GF-D8 (cell line): ENCODE measurements at regions not wholly inside any gene's neighbourhood (a gene's known extent, or its start where the extent isn't known, plus 50 kb on each side); places are given as distances from the start of the nearest gene placed in this dataset.
"Not testable (repeated sequence)": the region's sequence is repeated elsewhere in the genome, so short reads cannot be mapped to it uniquely, and the experiment has no call there.

Experiments used
- DNase-seq: peaks from one replicate; lab custom pipeline; 2025; lab: John Stamatoyannopoulos, UW

GRCh38 chr5:96171973-96172372 is 210.3 kb upstream of the ELL2 start:
- DNase-seq = not testable (repeated sequence)

GRCh38 chr5:96170481-96171125 is 209.0 kb upstream of the ELL2 start:
- DNase-seq = not testable (repeated sequence)

DNA sequence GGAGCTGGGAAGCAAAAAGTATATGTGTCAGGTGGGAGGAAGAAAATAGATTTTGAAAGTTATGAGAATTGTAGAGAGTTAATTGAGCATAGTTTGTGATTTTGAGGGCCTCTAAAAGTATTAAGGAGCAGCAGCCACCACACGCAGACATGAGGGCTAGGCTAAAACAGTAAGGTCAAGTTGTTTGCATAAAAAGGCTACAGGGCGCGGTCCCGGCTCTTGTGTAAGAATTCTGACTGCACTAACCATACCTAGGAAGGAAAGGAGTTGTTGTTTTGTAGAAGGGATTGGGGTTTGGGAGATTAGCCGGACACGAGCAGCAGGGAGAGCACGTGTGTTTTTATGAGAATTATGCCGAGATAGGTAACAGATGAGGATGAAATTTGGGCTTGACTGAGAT is 207.2 kb upstream of the ELL2 start:
- DNase-seq = not testable (repeated sequence)

DNA sequence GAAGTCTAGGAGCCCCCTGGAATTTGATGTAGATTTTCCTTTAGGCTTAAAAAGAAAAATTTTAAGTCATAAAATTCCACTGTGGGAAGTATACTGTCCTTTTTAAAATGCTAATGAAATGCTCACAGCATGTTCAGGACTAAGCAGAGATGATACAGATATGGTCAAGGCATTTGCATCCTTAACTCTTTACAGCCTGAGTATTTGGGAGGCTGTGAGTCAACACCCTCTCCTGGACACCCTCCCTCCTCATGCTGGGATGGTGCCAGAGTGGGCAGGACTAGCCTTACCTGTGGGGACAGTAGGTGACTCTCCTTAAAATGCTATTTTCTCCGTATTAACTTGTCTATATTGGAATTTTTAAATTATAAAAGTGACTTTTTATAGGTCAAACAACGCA is 197.4 kb upstream of the ELL2 start:
- no peak for DNase-seq

DNA sequence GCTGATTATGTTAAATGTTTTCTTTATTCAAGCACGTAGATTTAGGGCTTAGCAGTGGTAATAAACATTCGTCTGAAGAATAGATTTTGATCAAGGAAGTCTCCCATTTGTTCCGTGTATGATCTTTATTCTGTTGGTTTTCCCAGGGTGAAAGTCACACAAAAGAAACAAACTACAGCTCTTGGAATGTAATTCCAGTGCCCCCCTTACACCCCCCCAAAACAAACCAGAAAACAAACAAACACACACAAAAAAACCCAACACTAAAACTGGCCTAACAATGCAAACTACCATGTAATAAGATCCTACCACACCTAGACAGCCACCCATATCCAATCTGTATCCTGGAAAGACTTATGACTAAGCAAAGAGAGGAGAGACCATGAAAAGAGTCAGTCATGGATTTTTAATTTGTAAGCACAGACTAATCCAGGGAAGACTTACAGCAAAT is 196.2 kb upstream of the ELL2 start:
- no peak for DNase-seq

DNA sequence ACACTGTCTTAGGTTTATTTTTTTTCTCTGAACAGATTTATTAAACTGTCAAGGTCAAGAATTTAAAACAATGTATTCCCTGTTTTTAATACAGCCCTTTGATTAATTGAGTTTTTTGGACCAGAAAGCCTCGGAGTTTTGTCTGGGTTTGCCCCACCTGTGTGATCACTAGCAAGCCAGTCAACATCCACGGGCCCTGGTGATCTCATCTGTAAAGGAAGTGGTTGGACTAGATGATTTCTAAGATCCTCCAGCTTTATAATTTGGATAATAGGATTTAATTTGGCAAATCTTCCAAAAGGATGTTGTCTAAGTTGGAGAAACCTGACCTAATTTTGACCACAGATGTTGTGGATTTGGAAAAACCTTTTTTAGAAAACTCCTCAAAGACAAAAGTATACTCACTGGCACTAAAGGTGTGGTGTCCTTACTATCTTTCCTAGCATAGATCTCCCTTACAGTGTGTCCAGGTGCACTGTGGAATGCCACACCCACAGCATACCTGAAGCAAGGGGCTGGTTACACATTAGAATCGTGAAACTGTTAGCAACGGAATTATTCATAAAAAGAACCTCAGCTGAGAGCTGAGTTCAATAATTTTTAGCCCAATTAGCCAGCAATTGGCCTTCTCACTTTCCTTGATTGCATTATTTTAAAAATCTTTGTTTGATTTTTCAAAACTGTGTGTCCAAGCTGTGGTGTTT is 195.6 kb upstream of the ELL2 start:
- no peak for DNase-seq

DNA sequence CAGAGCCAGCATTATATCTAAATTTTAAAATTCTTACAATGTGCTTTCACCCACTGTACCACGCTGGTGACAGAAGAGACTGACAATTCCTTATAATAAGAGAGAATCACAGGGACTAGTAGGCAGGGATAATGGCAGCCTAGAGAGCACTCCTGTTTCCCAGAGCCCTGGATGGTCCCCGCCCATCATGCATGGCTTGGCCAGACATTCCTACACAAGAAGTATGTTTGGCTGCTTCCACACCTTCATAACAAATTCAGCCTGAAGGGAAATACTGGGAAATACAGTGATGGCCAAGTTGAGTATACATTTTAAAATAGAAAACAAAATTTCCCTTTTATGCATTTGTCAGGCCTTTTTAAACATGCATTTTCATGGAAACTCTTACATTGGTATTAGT is 193.5 kb upstream of the ELL2 start:
- DNase-seq = no peak

GRCh38 chr5:96151891-96152290 is 190.2 kb upstream of the ELL2 start:
- no peak for DNase-seq

DNA sequence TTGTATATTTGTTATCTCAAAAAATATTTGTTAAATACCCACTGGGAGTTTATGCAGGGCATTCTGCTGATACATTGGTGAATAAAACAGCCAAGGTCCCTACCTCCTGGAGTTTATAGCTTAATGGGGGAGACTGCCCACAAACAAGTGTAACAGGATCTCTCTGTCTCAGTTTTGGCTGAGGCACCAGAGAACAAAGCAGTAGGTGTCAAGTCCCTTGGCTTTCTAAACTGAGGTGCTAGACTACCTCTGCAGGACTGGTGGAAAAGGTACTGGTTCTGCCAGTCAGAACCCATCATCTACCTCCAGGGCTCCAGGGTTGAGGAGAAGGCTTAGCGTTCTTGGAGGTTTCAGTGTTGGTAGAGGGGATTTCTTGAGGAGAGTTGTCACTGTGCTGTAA is 188.4 kb upstream of the ELL2 start:
- no peak for DNase-seq

- DNase-seq = no peak
Observed at GRCh38 chr5:96149546-96149945, 187.9 kb upstream of the ELL2 start.

DNA sequence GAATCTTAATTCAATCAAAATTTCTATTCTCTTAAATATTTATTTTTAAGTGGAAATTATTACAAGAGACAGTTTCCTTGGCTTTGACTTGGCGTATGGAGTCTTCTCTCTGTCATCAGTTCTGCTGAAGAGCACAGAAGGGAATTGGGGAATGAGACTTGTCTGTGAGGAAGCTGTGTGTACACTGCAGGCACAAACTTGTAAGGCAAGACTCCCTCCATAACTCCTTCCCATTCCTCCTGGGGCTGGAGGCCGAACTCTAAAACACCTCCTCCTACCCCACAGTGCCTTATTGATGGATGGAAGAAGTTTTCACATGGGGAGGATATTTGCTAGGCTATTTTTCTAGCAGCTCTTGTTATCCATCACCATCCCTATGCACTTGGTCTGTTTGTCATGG is 187.4 kb upstream of the ELL2 start:
- DNase-seq = no peak

- no peak for DNase-seq
Observed at GRCh38 chr5:96148376-96148775, 186.7 kb upstream of the ELL2 start.

DNA sequence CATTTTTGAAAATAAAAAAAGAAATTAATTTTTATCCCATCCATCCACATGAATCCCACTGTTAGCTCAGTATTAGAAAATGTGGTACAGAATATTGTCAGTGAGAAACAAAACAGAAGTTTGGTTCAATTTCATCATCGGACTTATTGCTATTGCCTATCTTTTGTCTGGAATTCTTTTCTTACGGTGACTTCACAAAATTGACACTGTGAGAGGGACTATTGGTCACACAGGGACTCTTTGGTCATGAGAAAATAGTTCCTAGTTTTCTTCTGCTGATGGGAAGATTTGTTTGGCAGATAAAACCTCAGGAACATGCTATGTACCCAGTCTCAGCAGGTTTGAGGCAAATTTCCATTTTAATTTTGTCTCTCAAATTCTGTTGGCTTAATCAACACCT is 186.2 kb upstream of the ELL2 start:
- no peak for DNase-seq

DNA sequence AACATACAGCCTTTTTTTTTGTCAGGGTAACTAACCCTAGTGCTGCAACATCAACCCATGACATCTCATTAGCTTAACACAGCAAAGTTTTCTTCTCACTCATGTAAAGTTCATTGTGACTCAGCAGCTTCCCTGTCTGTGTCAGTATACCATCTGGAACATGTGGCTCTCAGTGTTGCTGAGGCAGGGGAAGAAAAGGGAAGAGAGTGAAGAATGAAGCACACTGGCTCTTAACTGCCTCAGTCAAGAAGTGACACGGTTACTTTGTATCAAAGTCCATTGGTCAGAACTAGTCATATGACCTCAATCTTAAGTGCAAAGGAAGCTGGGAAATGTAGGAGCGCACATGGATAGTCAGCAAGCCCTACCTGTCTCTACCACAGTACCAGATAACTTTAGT is 185.0 kb upstream of the ELL2 start:
- DNase-seq = no peak

GRCh38 chr5:96144289-96144688 is 182.6 kb upstream of the ELL2 start:
- no peak for DNase-seq

- no peak for DNase-seq
Observed at GRCh38 chr5:96143450-96143849, 181.8 kb upstream of the ELL2 start.

DNA sequence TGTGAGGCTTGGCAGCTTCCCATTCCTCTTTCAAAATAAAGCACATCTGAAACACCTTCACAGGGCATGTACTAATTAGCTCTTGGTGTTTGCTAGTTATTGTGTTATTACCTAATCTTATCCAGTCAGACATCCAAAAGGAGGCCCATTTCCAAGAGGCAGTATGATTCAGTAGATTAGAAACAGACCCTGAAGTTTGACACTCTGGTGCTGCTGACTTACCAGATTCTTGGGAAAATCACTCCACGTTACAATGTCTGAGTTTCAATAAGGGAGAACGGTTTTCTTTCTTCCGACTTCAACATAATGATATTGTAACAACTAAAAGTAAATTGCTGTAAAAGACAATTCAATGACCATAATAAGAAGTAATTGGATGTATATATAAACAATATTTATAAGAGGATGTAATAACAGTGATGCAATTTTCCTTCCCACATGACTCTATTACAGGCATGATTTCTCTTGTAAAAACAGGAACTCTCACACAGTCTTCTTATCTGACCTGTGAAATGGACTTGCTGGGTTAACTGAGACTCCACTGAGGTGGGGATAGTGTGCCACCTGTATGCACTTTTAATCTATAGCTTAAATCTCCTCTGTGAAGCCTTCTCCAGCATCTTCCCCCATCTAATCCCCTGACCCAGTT is 181.3 kb upstream of the ELL2 start:
- no peak for DNase-seq

GRCh38 chr5:96142184-96142781 is 180.6 kb upstream of the ELL2 start:
- DNase-seq = no peak

DNA sequence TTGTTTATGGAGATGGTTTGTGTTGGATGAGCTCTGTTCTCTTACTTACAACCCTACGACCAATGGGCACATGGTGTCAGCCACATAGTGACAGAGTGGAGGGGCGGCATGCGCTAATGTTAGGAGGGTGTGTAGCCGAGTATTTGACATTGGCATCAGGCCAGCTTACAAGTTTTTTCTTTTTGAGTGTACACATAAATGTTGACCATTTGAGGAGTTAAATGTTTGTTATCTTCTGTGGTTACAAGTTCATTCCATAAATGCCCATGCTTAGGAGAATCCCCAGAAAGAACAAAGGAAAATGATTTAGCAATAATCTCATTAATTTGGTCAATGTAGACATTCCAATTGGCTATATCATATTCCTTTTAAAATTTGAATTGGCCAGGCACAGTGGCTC is 180.1 kb upstream of the ELL2 start:
- DNase-seq = no peak

- no peak for DNase-seq
Observed at GRCh38 chr5:96140496-96140895, 178.8 kb upstream of the ELL2 start.

- DNase-seq = no peak
Observed at GRCh38 chr5:96140084-96140483, 178.4 kb upstream of the ELL2 start.

DNA sequence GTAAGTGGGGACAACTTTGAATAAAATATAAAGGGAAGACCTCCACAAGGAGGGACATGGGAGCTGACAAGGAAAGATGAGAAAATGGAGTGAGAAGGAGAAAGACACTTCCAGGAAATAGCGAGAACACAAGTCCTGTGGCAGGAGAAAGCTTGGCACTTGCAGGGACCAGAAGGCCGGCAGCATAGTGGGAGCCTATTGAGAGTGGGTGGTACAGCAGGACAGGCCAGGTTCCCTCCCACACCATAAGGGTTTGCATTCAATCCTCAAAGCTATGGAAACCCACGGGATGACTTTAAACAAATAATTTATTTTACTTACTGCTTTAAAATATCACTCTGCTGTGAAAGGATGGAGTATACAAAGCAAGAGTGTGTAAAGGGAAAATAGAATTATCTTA is 173.2 kb upstream of the ELL2 start:
- no peak for DNase-seq
